ENCODE measurements at regions not wholly inside any gene's neighbourhood (a gene's known extent, or its start where the extent isn't known, plus 50 kb on each side); places are given as distances from the start of the nearest gene placed in this dataset.

- TF ChIP-seq POLR2A (IDR thresholded peaks at IDR 0.05; ENCODE audit: low read length) (no peak), GATA1 (IDR thresholded peaks at IDR 0.05; ENCODE audit: low read depth, low read length) (no peak)
These were observed 789.6 kb upstream of the PCDH20 start for GRCh38 chr13:62205273-62205672.
